AG04450 (cell line): ENCODE measurements at regions not wholly inside any gene's neighbourhood (a gene's known extent, or its start where the extent isn't known, plus 50 kb on each side); places are given as distances from the start of the nearest gene placed in this dataset.

ENCODE experiments used
- CTCF ChIA-PET: fragments of 300-600, 350-600 bp; formaldehyde crosslinking; extraction: SDS; loops from one replicate; lab custom pipeline; 2022; ENCODE audit warnings: antibody characterized with exemption, inconsistent platforms; lab: Charles Lee
- POLR2A ChIA-PET: fragments of 350-600 bp; formaldehyde crosslinking; extraction: SDS; loops from one replicate; lab custom pipeline; 2021; ENCODE audit warnings: antibody characterized with exemption, inconsistent platforms; lab: Yijun Ruan, JAX
- DNase-seq: peaks from one replicate; pipeline ENCODE4 v3.0.0-alpha.2; 2011; ENCODE audit warnings: low read depth, low spot score
- H3K27ac ChIP-seq: one replicate; pipeline ENCODE4 v1.5.1; 2012; ENCODE audit warnings: low read depth, low read length, control low read depth
- H3K27me3 ChIP-seq: one replicate; pipeline ENCODE4 v1.6.0; 2012; ENCODE audit warnings: low read length; ENCODE audit not compliant: control insufficient read depth, insufficient read depth
- H3K4me3 ChIP-seq: 2 replicates; pipeline ENCODE4 v1.5.1; 2011; ENCODE audit warnings: mild to moderate bottlenecking, low read depth, low read length, control low read depth
- H3K9me3 ChIP-seq: 2 replicates; pipeline ENCODE4 v1.5.1; 2012; ENCODE audit warnings: low read length; ENCODE audit not compliant: control insufficient read depth, insufficient read depth
- CTCF ChIP-seq: IDR thresholded peaks from 2 replicates; pipeline ENCODE4 v1.5.1; 2011; ENCODE audit warnings: low read depth, low read length, control low read depth, inconsistent platforms

GRCh38 chr3:80675790-80676189 is 908.0 kb upstream of the ROBO1 start:
- ChIA-PET POLR2A (no interaction called here), CTCF (no interaction called here)
- no peak for TF ChIP-seq CTCF
- Histone ChIP-seq H3K27ac (no peak overlapping the region), H3K27me3 (no peaks in the 10 kb centered on the region), H3K9me3 (peaks cover 12% of the 10 kb centered on the region), H3K4me3 (no peak overlapping the region)
- no peak for DNase-seq

- Histone ChIP-seq H3K9me3 (peaks cover 8% of the 10 kb centered on the region; the same call in 1 of the 2 replicates), H3K27ac (no peak overlapping the region), H3K4me3 (no peak overlapping the region), H3K27me3 (no peaks in the 10 kb centered on the region)
- CTCF ChIA-PET = no interaction called here
- TF ChIP-seq CTCF = no peak
- no peak for DNase-seq
- POLR2A ChIA-PET = no interaction called here
These were observed 900.9 kb upstream of the ROBO1 start for GRCh38 chr3:80668600-80669294.

DNA sequence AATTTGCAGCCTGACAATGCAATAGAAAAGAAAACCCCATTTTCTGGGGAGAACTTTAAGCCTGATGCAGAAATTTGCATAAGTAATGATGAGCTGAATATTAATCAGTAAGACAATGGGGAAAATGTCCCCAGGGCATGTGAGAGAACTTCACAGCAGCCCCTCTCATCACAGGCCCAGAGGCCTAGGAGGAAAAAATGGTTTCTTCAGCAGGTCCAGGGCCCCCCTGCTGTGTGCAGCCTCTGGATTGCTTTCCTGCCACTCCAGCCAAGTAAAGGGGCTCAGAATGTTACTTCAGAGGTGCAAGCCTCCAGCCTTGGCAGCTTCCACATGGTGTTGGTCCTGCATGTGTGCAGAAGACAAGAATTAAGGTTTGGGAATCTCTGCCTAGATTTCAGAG is 900.3 kb upstream of the ROBO1 start:
- POLR2A ChIA-PET = no interaction called here
- TF ChIP-seq CTCF = no peak
- Histone ChIP-seq H3K27me3 (no peaks in the 10 kb centered on the region), H3K9me3 (peaks cover 8% of the 10 kb centered on the region; the same call in 1 of the 2 replicates), H3K27ac (no peak overlapping the region), H3K4me3 (no peak overlapping the region)
- no peak for DNase-seq
- CTCF ChIA-PET = no interaction called here

DNA sequence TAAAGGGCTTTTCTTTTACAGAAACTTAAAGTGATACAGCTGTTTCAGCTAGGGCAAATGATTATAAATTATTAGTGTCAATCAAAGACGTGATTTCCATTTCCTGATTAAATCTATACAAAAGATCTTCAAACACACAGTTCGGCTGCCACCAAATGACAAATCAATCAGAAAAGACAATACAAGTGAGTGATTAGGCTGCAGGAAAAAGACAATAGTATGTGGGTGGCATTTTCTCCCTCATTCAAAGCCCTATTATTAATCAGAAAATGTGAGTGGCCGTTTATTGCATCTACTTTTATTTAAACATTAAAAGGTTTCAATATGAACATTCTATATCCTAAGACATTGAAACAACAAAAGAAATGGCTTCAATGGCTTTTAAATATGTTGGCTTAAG is 895.6 kb upstream of the ROBO1 start:
- Histone ChIP-seq H3K9me3 (peaks cover 9% of the 10 kb centered on the region), H3K4me3 (no peak overlapping the region), H3K27ac (no peak overlapping the region), H3K27me3 (no peaks in the 10 kb centered on the region)
- no peak for DNase-seq
- no peak for TF ChIP-seq CTCF
- ChIA-PET POLR2A (no interaction called here), CTCF (no interaction called here)

GRCh38 chr3:80655216-80655615 is 887.4 kb upstream of the ROBO1 start:
- no peak overlapping the region for H3K4me3 ChIP-seq
- TF ChIP-seq CTCF = no peak
- no peak overlapping the region for H3K27ac ChIP-seq
- DNase-seq = no peak
- ChIA-PET POLR2A (no interaction called here), CTCF (no interaction called here)
- no peaks in the 10 kb centered on the region for H3K27me3 ChIP-seq
- H3K9me3 ChIP-seq = peaks cover 12% of the 10 kb centered on the region
